GM19351 (cell line): ENCODE measurements at regions not wholly inside any gene's neighbourhood (a gene's known extent, or its start where the extent isn't known, plus 50 kb on each side); places are given as distances from the start of the nearest gene placed in this dataset.

Experiments used
- ATAC-seq: cut with Tn5 transposase; IDR thresholded peaks from one replicate; pipeline ENCODE4 v1.9.1; 2021; ENCODE audit warnings: mild to moderate bottlenecking, moderate library complexity; ENCODE audit not compliant: unreplicated experiment

DNA sequence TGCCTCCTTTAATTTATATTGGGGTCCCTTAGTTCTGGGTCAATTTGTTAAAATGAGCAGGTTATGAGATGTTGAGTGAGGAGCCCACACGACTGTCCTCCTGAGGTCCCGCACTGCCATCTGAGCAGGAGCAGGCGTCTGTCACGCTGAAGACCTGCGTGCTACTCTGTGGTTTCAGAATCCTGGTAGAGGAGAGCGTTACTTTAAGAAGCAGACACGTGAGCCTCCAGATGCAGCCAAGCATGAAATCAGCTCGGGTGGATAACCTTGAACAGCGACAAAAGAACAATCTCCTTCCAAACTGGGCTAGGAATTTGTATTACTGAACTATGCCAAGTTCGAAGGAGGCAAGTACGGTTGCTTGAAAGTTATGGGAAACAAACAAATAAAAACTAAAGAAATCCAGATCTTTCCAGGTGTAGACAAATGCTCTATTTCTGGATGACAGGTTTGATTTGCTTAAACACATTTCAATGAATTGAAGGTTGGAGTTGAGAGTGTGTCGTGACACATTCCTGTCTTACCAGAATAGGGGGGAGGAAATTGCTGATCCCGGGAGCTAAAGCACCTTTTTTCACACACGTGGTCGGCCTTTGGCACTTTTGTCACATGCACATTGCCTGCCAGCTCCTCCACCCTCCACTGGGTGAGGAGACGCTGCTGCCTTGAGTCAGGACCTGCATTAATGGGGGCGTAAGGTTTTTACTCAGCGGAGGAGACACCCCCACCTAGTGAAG is 945.5 kb upstream of the SLC10A2 start:
- no peak for ATAC-seq

DNA sequence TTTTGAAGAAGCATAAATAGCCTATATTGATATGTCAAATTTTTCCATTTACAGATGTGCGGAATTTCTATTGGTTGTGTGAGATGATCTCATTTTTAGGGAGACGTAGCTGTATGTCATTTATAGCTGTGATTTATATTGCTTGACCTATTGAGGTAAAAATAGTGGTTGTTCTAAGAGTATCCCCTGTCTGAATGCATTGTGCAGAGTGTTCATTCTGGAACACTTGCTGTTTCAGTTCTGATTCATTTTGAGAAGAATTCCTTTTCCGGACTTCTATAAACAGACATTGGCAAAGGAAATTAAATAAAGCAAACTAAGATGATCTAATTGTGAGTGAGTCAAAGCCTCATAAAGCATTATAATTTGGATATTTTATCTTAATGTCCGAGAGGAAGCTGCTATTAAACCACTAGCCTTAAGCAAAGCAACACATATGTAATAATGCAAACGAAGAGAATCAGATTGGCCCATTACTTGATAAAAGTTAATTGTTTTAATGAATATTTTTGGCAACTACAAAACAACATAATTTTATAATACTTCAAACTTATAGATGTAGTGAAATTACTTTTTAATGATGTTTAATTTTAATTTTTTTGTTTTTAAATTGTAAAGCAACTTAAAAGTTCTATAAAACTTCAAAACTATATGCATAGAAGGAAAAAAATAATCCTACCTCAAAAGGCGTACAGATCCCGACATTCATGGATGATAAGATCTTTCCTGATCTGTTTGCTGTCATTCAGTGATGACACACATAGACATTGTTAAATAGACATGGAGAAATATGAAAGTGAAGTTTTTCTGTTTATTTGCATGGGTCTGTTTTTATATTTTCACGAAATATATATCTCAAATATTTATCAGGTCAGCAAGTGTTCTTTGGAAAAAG is 942.6 kb upstream of the SLC10A2 start:
- ATAC-seq: no peak

DNA sequence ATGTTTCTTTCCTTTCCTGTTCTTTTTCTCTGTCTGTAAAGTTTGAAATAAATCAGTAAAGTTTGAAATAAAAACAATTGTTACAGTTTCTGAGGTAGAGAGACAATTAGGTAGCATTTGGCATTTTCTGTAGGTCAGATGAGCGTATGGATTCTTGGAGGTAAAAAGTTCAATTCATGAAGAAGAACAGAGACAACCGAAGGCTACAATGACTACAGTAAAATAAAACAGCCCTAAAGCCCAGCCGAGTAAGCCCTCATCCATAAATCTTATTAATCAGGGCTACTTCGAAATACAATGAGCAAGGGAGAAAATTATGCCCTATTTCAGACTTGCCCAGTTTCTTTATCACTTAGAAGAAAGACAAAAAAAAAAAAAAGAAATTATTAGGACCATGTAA is 941.9 kb upstream of the SLC10A2 start:
- ATAC-seq: no peak

GRCh38 chr13:104006625-104007075 is 940.4 kb upstream of the SLC10A2 start:
- no peak for ATAC-seq

GRCh38 chr13:104004572-104004971 is 938.4 kb upstream of the SLC10A2 start:
- no peak for ATAC-seq

GRCh38 chr13:104002216-104002615 is 936.0 kb upstream of the SLC10A2 start:
- ATAC-seq: no peak

GRCh38 chr13:104001766-104002165 is 935.5 kb upstream of the SLC10A2 start:
- ATAC-seq: no peak

DNA sequence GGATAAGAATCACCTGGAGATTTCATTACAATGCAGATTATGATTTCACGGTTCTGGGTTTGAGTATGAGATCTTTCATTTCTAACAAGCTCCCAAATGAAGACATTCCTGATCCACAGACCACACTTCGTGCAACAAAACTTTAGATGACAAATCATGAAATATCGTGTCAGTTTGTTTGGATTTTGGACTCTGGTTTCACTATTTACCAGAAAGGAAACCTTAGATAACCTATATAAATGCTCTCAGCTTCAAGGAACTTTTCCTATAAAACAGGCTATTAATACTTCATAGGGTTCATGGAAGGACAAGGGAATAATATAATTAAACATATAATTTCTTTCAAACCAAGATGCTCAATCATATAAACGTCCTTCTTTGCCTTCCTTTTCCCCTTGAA is 930.5 kb upstream of the SLC10A2 start:
- no peak for ATAC-seq

- ATAC-seq: no peak
These were observed 917.7 kb upstream of the SLC10A2 start for GRCh38 chr13:103983948-103984347.

DNA sequence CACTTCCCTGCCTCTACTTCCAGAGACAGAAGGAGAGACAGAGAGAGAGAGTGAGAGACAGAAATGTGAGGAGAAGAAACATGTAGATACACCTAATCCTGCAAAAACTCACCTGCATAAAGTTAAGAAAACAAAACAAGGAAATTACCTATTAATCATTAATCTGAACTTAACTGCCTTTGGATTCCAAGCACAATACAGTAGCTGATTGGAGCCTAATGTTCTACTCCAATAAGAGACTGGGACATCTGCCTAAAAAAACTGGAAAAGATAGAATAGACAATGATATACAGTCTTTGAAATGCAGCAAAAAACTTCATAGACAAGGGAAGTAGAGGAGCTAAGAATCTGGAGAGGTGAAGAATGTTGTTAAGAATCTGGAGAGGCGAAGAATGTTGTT is 910.2 kb upstream of the SLC10A2 start:
- ATAC-seq: no peak

DNA sequence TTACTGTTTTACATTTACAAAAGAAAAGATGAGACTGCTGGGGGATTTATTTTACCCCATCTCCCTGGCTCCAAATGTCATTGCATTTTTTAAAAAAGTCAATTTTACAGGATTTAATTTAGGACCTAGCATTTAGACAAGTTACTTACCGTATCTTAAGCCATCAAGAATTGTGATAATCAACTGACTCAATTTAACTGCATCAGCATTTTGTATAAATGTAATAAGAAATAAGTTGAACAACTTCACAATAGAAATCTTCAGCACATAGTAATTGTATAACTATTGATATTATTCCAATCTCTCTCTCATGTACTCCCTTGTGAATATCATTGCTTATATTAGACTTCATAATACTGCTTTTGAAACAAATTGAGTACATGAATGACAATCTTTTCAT is 907.5 kb upstream of the SLC10A2 start:
- no peak for ATAC-seq

DNA sequence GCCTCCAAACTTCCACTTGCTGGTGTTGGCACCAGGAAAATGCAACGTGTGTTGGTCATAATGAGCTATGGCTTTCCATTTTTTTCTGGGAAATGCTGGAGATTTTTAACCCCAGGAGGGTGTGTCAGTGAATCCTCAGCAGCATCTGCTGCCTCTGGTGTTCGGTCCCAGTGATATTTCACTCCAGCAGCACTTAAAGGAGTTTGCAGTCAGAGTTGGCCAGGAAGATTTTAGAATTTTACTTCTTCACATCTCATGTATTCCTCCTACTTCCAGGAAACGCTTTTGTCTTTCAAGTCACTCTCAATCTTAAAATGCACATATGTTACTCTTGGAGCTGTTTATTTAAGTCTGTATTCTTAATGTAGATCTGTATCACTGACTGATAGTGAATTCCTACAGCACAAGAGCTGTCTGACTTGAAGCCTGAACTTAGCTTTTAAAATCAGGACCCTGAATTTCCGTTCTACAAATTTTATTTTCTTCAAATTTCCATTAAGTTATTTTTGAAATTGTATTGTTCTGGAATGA is 903.4 kb upstream of the SLC10A2 start:
- ATAC-seq: no peak

DNA sequence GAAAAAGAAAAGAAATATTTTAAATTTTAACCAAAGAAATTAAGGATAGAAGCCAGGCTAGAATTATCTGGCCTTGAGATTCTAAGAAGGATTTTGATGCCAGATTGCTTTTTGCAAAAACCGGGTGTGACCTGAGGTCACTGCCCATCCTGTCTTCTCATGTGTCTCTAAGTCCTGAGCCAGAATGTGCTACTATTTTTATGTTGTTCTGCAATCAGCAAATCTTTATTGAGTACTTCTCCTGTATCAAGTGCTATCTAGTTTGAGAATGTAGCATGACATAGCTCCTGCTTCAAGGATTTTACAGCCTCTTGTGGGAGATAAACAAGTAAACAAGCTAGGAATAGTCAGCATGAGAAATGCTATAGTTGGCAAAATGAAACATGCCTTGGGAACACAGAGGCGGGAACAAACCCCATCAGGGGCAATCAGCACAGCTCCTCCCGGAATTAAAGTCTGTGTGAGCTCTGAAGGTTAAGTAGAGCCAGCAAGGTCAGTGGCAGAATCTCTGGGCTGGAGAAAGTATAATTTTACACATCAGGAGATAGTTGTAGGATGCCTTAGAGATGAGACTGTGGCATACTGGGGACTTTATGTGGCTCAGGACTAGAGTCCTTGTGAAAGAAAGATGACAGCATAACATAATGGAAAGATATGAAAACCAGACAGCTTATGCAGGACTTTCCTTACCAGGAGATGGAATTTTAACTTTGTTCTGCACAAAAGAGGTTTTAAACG is 899.5 kb upstream of the SLC10A2 start:
- no peak for ATAC-seq

DNA sequence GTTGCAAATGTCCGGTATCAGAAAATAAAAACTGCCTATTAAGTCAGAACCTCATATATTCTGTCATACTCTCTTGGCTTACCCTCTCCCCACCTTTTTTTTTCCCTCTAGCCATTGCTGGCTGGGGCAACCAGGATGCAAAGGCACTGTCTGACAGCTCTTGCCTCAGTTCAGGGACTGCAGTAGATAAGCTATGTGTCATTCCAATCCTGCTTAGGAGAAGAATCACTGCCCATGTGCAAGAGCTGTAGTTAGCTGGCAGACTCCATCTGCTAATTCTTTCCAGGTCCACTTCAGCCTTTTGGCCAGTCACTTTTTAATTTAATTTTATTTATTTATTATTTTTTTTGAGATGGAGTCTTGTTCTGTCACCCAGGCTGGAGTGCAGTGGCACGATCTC is 895.6 kb upstream of the SLC10A2 start:
- ATAC-seq: no peak

- ATAC-seq: no peak
These were observed 894.9 kb upstream of the SLC10A2 start for GRCh38 chr13:103961129-103961528.

DNA sequence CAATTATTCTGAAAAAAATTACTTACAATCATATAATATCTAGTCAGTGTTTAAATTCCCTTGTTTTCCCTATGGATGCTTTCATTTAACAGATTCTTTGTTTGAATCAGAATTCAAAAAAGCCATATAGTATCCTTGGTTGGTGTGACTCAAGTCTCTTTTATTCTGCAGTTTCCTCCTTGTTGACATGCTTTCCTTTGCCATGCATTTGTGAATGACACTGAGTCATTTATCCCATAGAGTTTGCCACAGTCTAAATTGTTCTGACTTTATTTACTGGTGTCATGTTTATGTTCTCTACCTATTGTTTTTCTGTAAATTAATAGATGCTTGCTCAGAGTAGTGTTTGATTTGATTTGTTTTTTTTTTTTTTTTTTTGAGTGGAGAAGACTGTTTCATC is 893.8 kb upstream of the SLC10A2 start:
- no peak for ATAC-seq

DNA sequence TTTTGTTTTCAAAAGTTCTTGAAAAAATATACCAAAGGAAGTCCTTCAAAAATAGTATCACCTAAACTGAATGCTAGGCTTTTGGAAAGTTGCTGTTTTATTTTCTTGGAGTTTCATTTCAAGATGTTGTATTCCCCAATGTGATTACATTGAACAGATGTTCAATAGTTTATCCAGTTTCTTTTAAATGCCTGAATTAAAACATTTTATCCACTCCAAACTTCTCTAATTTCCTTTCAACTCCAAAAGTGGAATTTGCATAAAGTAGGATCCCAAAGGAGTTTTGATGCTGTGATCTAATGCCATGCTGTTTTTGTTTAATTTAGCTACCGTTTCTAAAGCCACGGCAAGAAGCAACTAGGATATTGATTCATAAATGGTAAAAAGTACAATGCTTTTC is 892.5 kb upstream of the SLC10A2 start:
- no peak for ATAC-seq

GRCh38 chr13:103957939-103958338 is 891.7 kb upstream of the SLC10A2 start:
- no peak for ATAC-seq

DNA sequence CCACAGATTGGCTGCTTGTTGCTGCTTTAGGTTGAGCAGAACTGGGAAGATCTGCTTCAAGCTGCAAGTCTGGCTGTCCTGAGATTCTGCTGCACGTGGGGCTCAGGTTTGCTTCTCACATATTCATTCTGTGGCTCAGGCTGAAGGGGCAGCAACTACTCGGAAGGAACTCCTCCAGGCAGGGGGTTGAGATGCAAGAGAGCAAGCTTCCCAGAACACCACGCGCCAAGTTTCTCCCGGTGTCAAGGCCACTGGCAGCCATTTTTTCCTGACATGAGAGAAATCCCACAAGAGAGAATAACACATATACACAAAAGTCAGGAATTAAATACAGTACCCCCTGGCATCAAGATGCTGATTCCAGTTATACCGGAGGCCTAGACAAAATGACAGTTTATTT is 887.6 kb upstream of the SLC10A2 start:
- no peak for ATAC-seq

- ATAC-seq: no peak
These were observed 886.0 kb upstream of the SLC10A2 start for GRCh38 chr13:103952183-103952582.

- ATAC-seq: no peak
These were observed 882.2 kb upstream of the SLC10A2 start for GRCh38 chr13:103948426-103948825.
